H9 (cell line): ENCODE measurements at regions not wholly inside any gene's neighbourhood (a gene's known extent, or its start where the extent isn't known, plus 50 kb on each side); places are given as distances from the start of the nearest gene placed in this dataset.

Source experiments
- DNase-seq: peaks from one replicate; pipeline ENCODE4 v3.0.0-alpha.2; 2017
- H2AFZ ChIP-seq: one replicate; pipeline ENCODE4 v1.6.1; 2013; ENCODE audit warnings: mild to moderate bottlenecking, low read length, control low read depth, moderate library complexity
- H2AK5ac ChIP-seq: 2 replicates; pipeline ENCODE4 v1.6.1; 2013; ENCODE audit warnings: low read length, control low read depth, mixed read lengths; ENCODE audit not compliant: insufficient read length
- H2BK120ac ChIP-seq: one replicate; pipeline ENCODE4 v1.6.1; 2013; ENCODE audit warnings: low read depth, mild to moderate bottlenecking, low read length, control low read depth, inconsistent platforms; ENCODE audit not compliant: poor library complexity, severe bottlenecking
- H2BK12ac ChIP-seq: 2 replicates; pipeline ENCODE4 v1.6.1; 2013; ENCODE audit warnings: low read length, control low read depth, mixed read lengths, low read depth; ENCODE audit not compliant: insufficient read length
- H2BK15ac ChIP-seq: 2 replicates; pipeline ENCODE4 v1.6.1; 2013; ENCODE audit warnings: low read depth, low read length, control low read depth
- H2BK20ac ChIP-seq: one replicate; pipeline ENCODE4 v1.6.1; 2013; ENCODE audit warnings: low read depth, mild to moderate bottlenecking, low read length, control low read depth, inconsistent platforms; ENCODE audit not compliant: poor library complexity, severe bottlenecking
- H2BK5ac ChIP-seq: 2 replicates; pipeline ENCODE4 v1.6.1; 2013; ENCODE audit warnings: low read length, control low read depth, mixed read lengths; ENCODE audit not compliant: insufficient read length
- H3K14ac ChIP-seq: 2 replicates; pipeline ENCODE4 v1.6.1; 2013; ENCODE audit warnings: low read length, control low read depth; ENCODE audit not compliant: insufficient read depth
- H3K18ac ChIP-seq: 2 replicates; pipeline ENCODE4 v1.6.1; 2013; ENCODE audit warnings: low read depth, mild to moderate bottlenecking, mixed read lengths, low read length, control low read depth; ENCODE audit not compliant: insufficient read length
- H3K23ac ChIP-seq: 2 replicates; pipeline ENCODE4 v1.6.1; 2013; ENCODE audit warnings: low read length, control low read depth, mixed read lengths, low read depth; ENCODE audit not compliant: insufficient read length
- H3K23me2 ChIP-seq: 2 replicates; pipeline ENCODE4 v1.6.1; 2013; ENCODE audit warnings: low read depth, mild to moderate bottlenecking, mixed read lengths, low read length, control low read depth; ENCODE audit not compliant: insufficient read length, poor library complexity, severe bottlenecking
- H3K27ac ChIP-seq: 2 replicates; pipeline ENCODE4 v1.5.1; 2013; ENCODE audit warnings: low read length, control low read depth, mixed read lengths, low read depth; ENCODE audit not compliant: insufficient read length
- H3K27me3 ChIP-seq: 2 replicates; pipeline ENCODE4 v1.6.1; 2013; ENCODE audit warnings: low read length, control low read depth, inconsistent platforms; ENCODE audit not compliant: insufficient read depth
- H3K4ac ChIP-seq: 2 replicates; pipeline ENCODE4 v1.6.1; 2013; ENCODE audit warnings: low read depth, mild to moderate bottlenecking, control low read depth, inconsistent platforms, low read length, moderate library complexity
- H3K4me1 ChIP-seq: 2 replicates; pipeline ENCODE4 v1.6.1; 2013; ENCODE audit warnings: low read length, control low read depth, inconsistent platforms; ENCODE audit not compliant: insufficient read depth
- H3K4me2 ChIP-seq: 2 replicates; pipeline ENCODE4 v1.6.1; 2013; ENCODE audit warnings: low read length, control low read depth, mixed read lengths; ENCODE audit not compliant: insufficient read length, insufficient read depth
- H3K56ac ChIP-seq: 2 replicates; pipeline ENCODE4 v1.6.1; 2013; ENCODE audit warnings: low read depth, mild to moderate bottlenecking, mixed read lengths, low read length, control low read depth; ENCODE audit not compliant: insufficient read length
- H3K79me1 ChIP-seq: 2 replicates; pipeline ENCODE4 v1.6.1; 2013; ENCODE audit warnings: low read depth, mild to moderate bottlenecking, moderate library complexity, low read length, control low read depth, inconsistent platforms; ENCODE audit not compliant: insufficient read depth, poor library complexity, severe bottlenecking
- H3K79me2 ChIP-seq: 2 replicates; pipeline ENCODE4 v1.6.1; 2013; ENCODE audit warnings: low read length, control low read depth, inconsistent platforms; ENCODE audit not compliant: insufficient read depth
- H3K9ac ChIP-seq: 2 replicates; pipeline ENCODE4 v1.6.1; 2013; ENCODE audit warnings: low read length, control low read depth, mixed read lengths; ENCODE audit not compliant: insufficient read length; ENCODE audit errors: extremely low read depth
- H3K9me3 ChIP-seq: one replicate; pipeline ENCODE4 v1.6.1; 2013; ENCODE audit warnings: low read depth, low read length, inconsistent platforms; ENCODE audit not compliant: control insufficient read depth
- H3T11ph ChIP-seq: one replicate; pipeline ENCODE4 v1.6.1; 2013; ENCODE audit warnings: mild to moderate bottlenecking, low read length, control low read depth, inconsistent platforms
- H4K20me1 ChIP-seq: one replicate; pipeline ENCODE4 v1.6.1; 2013; ENCODE audit not compliant: control insufficient read depth, insufficient read length, insufficient read depth
- H4K5ac ChIP-seq: 2 replicates; pipeline ENCODE4 v1.6.1; 2013; ENCODE audit warnings: low read depth, mild to moderate bottlenecking, mixed read lengths, low read length, control low read depth; ENCODE audit not compliant: insufficient read length
- H4K8ac ChIP-seq: replicated peaks from 2 replicates; pipeline ENCODE4 v1.6.1; 2013; ENCODE audit warnings: low read length, control low read depth, mixed read lengths, low read depth; ENCODE audit not compliant: insufficient read length
- H4K91ac ChIP-seq: 2 replicates; pipeline ENCODE4 v1.6.1; 2013; ENCODE audit warnings: low read depth, mild to moderate bottlenecking, moderate library complexity, mixed read lengths, low read length, control low read depth; ENCODE audit not compliant: insufficient read length
- H3K27ac Mint-ChIP-seq, 3 experiments: 2 replicates in 2 of 3; 3 replicates in 1 of 3; pipeline ENCODE4 v1.8.0; 2020 to 2021; ENCODE audit warnings: mixed read lengths in 3 of 3, mild to moderate bottlenecking in 1 of 3, moderate library complexity in 1 of 3
- H3K27me3 Mint-ChIP-seq: 2 replicates; pipeline ENCODE4 v1.8.0; 2021; ENCODE audit warnings: low read depth, mild to moderate bottlenecking, moderate library complexity, mixed read lengths
- H3K36me3 Mint-ChIP-seq, 3 experiments: 2 replicates in 2 of 3; 3 replicates in 1 of 3; pipeline ENCODE4 v1.8.0; 2020 to 2021; ENCODE audit warnings: low read depth in 3 of 3, mixed read lengths in 3 of 3; ENCODE audit not compliant: insufficient read depth in 1 of 3
- H3K4me1 Mint-ChIP-seq, 2 experiments: 2 replicates each; pipeline ENCODE4 v1.8.0; 2020; ENCODE audit warnings: mixed read lengths in 2 of 2
- H3K4me3 Mint-ChIP-seq, 2 experiments: 2 replicates in 1 of 2; 3 replicates in 1 of 2; pipeline ENCODE4 v1.8.0; 2020 to 2021; ENCODE audit warnings: mild to moderate bottlenecking in 2 of 2, mixed read lengths in 2 of 2, moderate library complexity in 1 of 2
- H3K9me3 Mint-ChIP-seq, 2 experiments: 2 replicates in 1 of 2; 3 replicates in 1 of 2; pipeline ENCODE4 v1.8.0; 2020; ENCODE audit warnings: mild to moderate bottlenecking in 2 of 2, mixed read lengths in 2 of 2, moderate library complexity in 1 of 2
- CTCF ChIP-seq: fragments of 200-600 bp; sonication (generic); conservative IDR thresholded peaks from 3 replicates; pipeline ENCODE4 v1.8.0; 2021; ENCODE audit warnings: antibody characterized with exemption, mild to moderate bottlenecking
- WGBS: extraction: QIAGEN DNeasy Blood & Tissue Kit; methylation state at CpG from one replicate; pipeline ENCODE4 v1.1.7; 2013; ENCODE audit warnings: missing lambda C conversion rate, low lambda C conversion rate, mixed read lengths; ENCODE audit not compliant: insufficient read length; ENCODE audit errors: extremely low coverage; 5-methylcytosine and 5-hydroxymethylcytosine counted together

DNA sequence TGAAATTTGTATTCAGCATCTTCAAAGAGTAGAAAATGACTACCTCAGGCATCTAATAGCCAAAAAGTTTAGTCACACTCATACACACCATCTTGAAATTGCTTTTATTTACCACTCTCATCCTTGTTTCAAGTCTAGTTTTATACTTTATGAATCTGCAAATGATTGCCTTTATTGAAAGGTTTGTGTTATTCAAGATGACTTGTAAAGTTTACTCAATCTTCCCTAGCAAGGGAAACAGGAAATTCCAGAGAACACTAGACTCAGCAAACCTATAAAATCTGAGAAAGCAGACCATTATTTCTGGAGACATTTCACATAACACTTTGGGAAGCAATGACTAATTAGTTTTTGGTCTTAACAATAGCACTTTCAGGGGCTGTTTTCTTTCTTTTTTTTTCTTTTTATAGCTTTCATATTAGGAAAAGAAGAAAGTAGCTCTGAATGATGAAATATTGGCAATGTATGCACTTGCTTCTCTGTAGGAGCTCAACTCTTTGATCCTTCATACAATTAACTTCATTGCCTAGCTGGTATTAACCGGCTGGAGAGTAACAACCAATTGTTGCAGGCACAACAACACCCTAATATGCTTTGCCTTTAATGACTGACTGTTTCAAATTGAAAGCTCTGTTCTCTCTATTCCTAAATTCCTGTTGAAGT, 68.9 kb upstream of the HDAC9 start:
- H3T11ph ChIP-seq: no peak overlapping the region
- no peak overlapping the region for H3K9ac ChIP-seq
- no peaks in the 10 kb centered on the region for H3K23me2 ChIP-seq
- no peak overlapping the region for H3K4me3 Mint-ChIP-seq
- DNase-seq: no peak
- H3K27me3 Mint-ChIP-seq: no peaks in the 10 kb centered on the region
- no CpG with 5 or more reads among the region's 1 CpG for WGBS
- H3K23ac ChIP-seq: no peak overlapping the region
- no peak overlapping the region for H3K27ac Mint-ChIP-seq
- H2BK5ac ChIP-seq: no peak overlapping the region
- no peaks in the 10 kb centered on the region for H3K9me3 Mint-ChIP-seq
- no peaks in the 10 kb centered on the region for H3K27me3 ChIP-seq
- H3K9me3 ChIP-seq: no peaks in the 10 kb centered on the region
- no peak overlapping the region for H2BK15ac ChIP-seq
- H3K36me3 Mint-ChIP-seq: no peaks in the 10 kb centered on the region
- no peaks in the 10 kb centered on the region for H3K79me1 ChIP-seq
- no peak overlapping the region for H4K91ac ChIP-seq
- H3K14ac ChIP-seq: no peak overlapping the region
- H2BK20ac ChIP-seq: no peak overlapping the region
- H3K56ac ChIP-seq: no peak overlapping the region
- H3K4ac ChIP-seq: no peak overlapping the region
- H2BK120ac ChIP-seq: no peak overlapping the region
- H3K27ac ChIP-seq: no peak overlapping the region
- H2AK5ac ChIP-seq: no peak overlapping the region
- peaks cover 18 to 22% of the 10 kb centered on the region in 2 experiments for H3K4me1 Mint-ChIP-seq
- no peaks in the 10 kb centered on the region for H3K79me2 ChIP-seq
- H3K4me1 ChIP-seq: no peaks in the 10 kb centered on the region
- no peak overlapping the region for H4K8ac ChIP-seq
- H4K20me1 ChIP-seq: no peaks in the 10 kb centered on the region
- H3K18ac ChIP-seq: no peak overlapping the region
- no peak overlapping the region for H2BK12ac ChIP-seq
- TF ChIP-seq CTCF: no peak
- H2AFZ ChIP-seq: no peak overlapping the region
- no peak overlapping the region for H4K5ac ChIP-seq
- H3K4me2 ChIP-seq: no peak overlapping the region
